Panc1 (cell line): ENCODE measurements at regions not wholly inside any gene's neighbourhood (a gene's known extent, or its start where the extent isn't known, plus 50 kb on each side); places are given as distances from the start of the nearest gene placed in this dataset.

ENCODE experiments used
- CTCF ChIP-seq: fragments of 450-650 bp; IDR thresholded peaks from 2 replicates; pipeline ENCODE4 v1.5.1; 2017; ENCODE audit warnings: mild to moderate bottlenecking
- POLR2AphosphoS5 ChIP-seq: IDR thresholded peaks from 2 replicates; pipeline ENCODE4 v1.6.1; 2012; ENCODE audit warnings: mild to moderate bottlenecking, low read depth, low read length, moderate library complexity
- REST ChIP-seq, 2 experiments: IDR thresholded peaks; 2 replicates each; pipeline ENCODE4 v1.6.1; 2011 to 2012; ENCODE audit warnings: low read depth in 2 of 2, control low read depth in 1 of 2, low read length in 1 of 2, mild to moderate bottlenecking in 1 of 2, moderate library complexity in 1 of 2; ENCODE audit not compliant: insufficient read depth in 1 of 2
- TCF7L2 ChIP-seq: IDR thresholded peaks from 2 replicates; pipeline ENCODE4 v1.6.1; 2011; ENCODE audit warnings: mild to moderate bottlenecking, low read depth, low read length, inconsistent platforms

GRCh38 chr4:17380347-17380746, 131.5 kb downstream of the QDPR start:
- TF ChIP-seq CTCF (no peak), POLR2AphosphoS5 (no peak), REST (IDR thresholded peaks at IDR 0.05; ENCODE audit: insufficient read depth in 1 of 2, low read depth in 2 of 2, low read length in 1 of 2) (no peak), TCF7L2 (no peak)
